ENCODE measurements at regions not wholly inside any gene's neighbourhood (a gene's known extent, or its start where the extent isn't known, plus 50 kb on each side); places are given as distances from the start of the nearest gene placed in this dataset.

DNA sequence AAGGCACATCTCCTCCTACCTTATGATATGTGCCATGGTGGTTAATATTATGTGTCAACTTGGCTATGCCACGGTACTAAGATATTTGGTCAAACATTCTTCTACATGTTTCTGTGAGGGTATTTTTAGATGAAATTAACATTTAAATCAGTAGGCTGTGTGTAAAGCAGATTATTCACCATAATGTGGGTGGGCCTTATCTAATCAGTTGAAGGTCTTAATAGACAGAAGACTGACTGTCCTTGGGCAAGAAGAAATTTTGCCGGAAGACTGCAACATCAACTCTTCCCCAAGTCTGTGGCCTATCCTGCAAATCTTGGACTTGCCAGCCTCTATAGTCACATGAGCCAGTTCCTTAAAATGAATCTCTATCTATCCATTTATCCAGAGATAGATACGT is 380.1 kb upstream of the DDI1 start:
- no peak overlapping the region for H3K9ac ChIP-seq (ENCODE audit: low read depth in 1 of 2, low read length in 2 of 2)
- H3K36me3 ChIP-seq (ENCODE audit: control insufficient read depth in 2 of 2, insufficient read depth in 2 of 2, low read length in 2 of 2) = no peaks in the 10 kb centered on the region
- no peak overlapping the region for H3K4me3 ChIP-seq (ENCODE audit: low read length in 2 of 2)
- peaks cover 0 to 2% of the 10 kb centered on the region in 2 donors for H3K9me3 ChIP-seq (ENCODE audit: control insufficient read depth in 2 of 2, low read length in 2 of 2)
- no peaks in the 10 kb centered on the region for H3K27me3 ChIP-seq (ENCODE audit: control insufficient read depth in 2 of 2, insufficient read depth in 2 of 2, low read length in 2 of 2)
- H3K4me1 ChIP-seq (ENCODE audit: control insufficient read depth in 2 of 2, insufficient read depth in 2 of 2, low read length in 2 of 2) = no peaks in the 10 kb centered on the region
- H3K27ac ChIP-seq (ENCODE audit: low read depth in 2 of 2, low read length in 2 of 2) = no peak overlapping the region

GRCh38 chr11:103659206-103659618 is 377.2 kb upstream of the DDI1 start:
- H3K27ac ChIP-seq (ENCODE audit: low read depth in 2 of 2, low read length in 2 of 2) = no peak overlapping the region
- no peaks in the 10 kb centered on the region for H3K27me3 ChIP-seq (ENCODE audit: control insufficient read depth in 2 of 2, insufficient read depth in 2 of 2, low read length in 2 of 2)
- no peak overlapping the region for H3K9ac ChIP-seq (ENCODE audit: low read depth in 1 of 2, low read length in 2 of 2)
- no peaks in the 10 kb centered on the region for H3K9me3 ChIP-seq (ENCODE audit: control insufficient read depth in 2 of 2, low read length in 2 of 2)
- H3K4me3 ChIP-seq (ENCODE audit: low read length in 2 of 2) = no peak overlapping the region
- no peaks in the 10 kb centered on the region for H3K4me1 ChIP-seq (ENCODE audit: control insufficient read depth in 2 of 2, insufficient read depth in 2 of 2, low read length in 2 of 2)
- H3K36me3 ChIP-seq (ENCODE audit: control insufficient read depth in 2 of 2, insufficient read depth in 2 of 2, low read length in 2 of 2) = no peaks in the 10 kb centered on the region

GRCh38 chr11:103659743-103660142 is 376.7 kb upstream of the DDI1 start:
- Histone ChIP-seq H3K9ac (ENCODE audit: low read depth in 1 of 2, low read length in 2 of 2) (no peak overlapping the region), H3K36me3 (ENCODE audit: control insufficient read depth in 2 of 2, insufficient read depth in 2 of 2, low read length in 2 of 2) (no peaks in the 10 kb centered on the region), H3K27ac (ENCODE audit: low read depth in 2 of 2, low read length in 2 of 2) (no peak overlapping the region), H3K4me1 (ENCODE audit: control insufficient read depth in 2 of 2, insufficient read depth in 2 of 2, low read length in 2 of 2) (no peaks in the 10 kb centered on the region), H3K27me3 (ENCODE audit: control insufficient read depth in 2 of 2, insufficient read depth in 2 of 2, low read length in 2 of 2) (no peaks in the 10 kb centered on the region), H3K4me3 (ENCODE audit: low read length in 2 of 2) (no peak overlapping the region), H3K9me3 (ENCODE audit: control insufficient read depth in 2 of 2, low read length in 2 of 2) (no peaks in the 10 kb centered on the region)

GRCh38 chr11:103661185-103661584 is 375.3 kb upstream of the DDI1 start:
- Histone ChIP-seq H3K27me3 (ENCODE audit: control insufficient read depth in 2 of 2, insufficient read depth in 2 of 2, low read length in 2 of 2) (no peaks in the 10 kb centered on the region), H3K9ac (ENCODE audit: low read depth in 1 of 2, low read length in 2 of 2) (no peak overlapping the region), H3K4me1 (ENCODE audit: control insufficient read depth in 2 of 2, insufficient read depth in 2 of 2, low read length in 2 of 2) (no peaks in the 10 kb centered on the region), H3K36me3 (ENCODE audit: control insufficient read depth in 2 of 2, insufficient read depth in 2 of 2, low read length in 2 of 2) (no peaks in the 10 kb centered on the region), H3K9me3 (ENCODE audit: control insufficient read depth in 2 of 2, low read length in 2 of 2) (no peaks in the 10 kb centered on the region), H3K4me3 (ENCODE audit: low read length in 2 of 2) (no peak overlapping the region), H3K27ac (ENCODE audit: low read depth in 2 of 2, low read length in 2 of 2) (no peak overlapping the region)

DNA sequence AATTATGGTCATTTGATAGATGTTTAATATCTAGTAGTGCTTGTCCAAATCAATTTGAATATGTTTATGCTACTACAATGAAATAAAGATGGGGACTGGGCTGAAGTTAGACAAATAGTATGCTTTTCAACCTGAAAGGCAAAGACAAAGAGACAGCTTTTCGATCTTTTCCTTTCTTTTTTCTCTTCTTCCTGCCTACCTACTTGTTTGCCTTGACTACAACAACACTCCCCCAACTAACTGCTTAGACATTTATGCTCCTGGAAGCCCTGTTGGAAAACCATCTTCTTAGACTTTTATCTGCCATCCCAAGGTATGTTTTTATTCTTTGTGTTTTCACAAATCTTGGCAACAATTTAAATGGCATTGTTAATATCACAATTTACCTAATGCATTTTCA is 374.4 kb upstream of the DDI1 start:
- no peak overlapping the region for H3K9ac ChIP-seq (ENCODE audit: low read depth in 1 of 2, low read length in 2 of 2)
- H3K27ac ChIP-seq (ENCODE audit: low read depth in 2 of 2, low read length in 2 of 2) = no peak overlapping the region
- H3K36me3 ChIP-seq (ENCODE audit: control insufficient read depth in 2 of 2, insufficient read depth in 2 of 2, low read length in 2 of 2) = no peaks in the 10 kb centered on the region
- H3K4me3 ChIP-seq (ENCODE audit: low read length in 2 of 2) = no peak overlapping the region
- H3K4me1 ChIP-seq (ENCODE audit: control insufficient read depth in 2 of 2, insufficient read depth in 2 of 2, low read length in 2 of 2) = no peaks in the 10 kb centered on the region
- H3K9me3 ChIP-seq (ENCODE audit: control insufficient read depth in 2 of 2, low read length in 2 of 2) = no peaks in the 10 kb centered on the region
- H3K27me3 ChIP-seq (ENCODE audit: control insufficient read depth in 2 of 2, insufficient read depth in 2 of 2, low read length in 2 of 2) = no peaks in the 10 kb centered on the region

DNA sequence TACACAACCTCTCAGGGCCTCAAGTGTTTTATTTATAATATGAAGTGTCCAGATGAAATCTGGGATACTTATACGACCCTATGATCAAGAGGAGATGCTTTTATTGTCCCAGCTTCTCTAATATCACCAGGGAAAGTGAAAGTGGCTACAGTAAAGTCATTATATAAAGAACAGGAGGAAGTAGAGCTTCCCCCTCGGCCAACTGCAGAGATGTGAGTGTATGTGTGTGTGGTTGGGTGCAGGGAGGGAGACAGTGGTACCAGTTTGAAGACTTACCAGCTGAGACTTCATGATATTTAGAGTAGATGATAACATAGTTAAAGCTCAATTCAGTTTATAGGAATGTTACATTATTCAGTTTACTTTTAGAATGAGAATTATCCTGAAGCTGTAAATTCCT is 373.6 kb upstream of the DDI1 start:
- H3K9ac ChIP-seq (ENCODE audit: low read depth in 1 of 2, low read length in 2 of 2) = no peak overlapping the region
- no peaks in the 10 kb centered on the region for H3K27me3 ChIP-seq (ENCODE audit: control insufficient read depth in 2 of 2, insufficient read depth in 2 of 2, low read length in 2 of 2)
- no peak overlapping the region for H3K4me3 ChIP-seq (ENCODE audit: low read length in 2 of 2)
- H3K9me3 ChIP-seq (ENCODE audit: control insufficient read depth in 2 of 2, low read length in 2 of 2) = no peaks in the 10 kb centered on the region
- H3K27ac ChIP-seq (ENCODE audit: low read depth in 2 of 2, low read length in 2 of 2) = no peak overlapping the region
- H3K4me1 ChIP-seq (ENCODE audit: control insufficient read depth in 2 of 2, insufficient read depth in 2 of 2, low read length in 2 of 2) = no peaks in the 10 kb centered on the region
- H3K36me3 ChIP-seq (ENCODE audit: control insufficient read depth in 2 of 2, insufficient read depth in 2 of 2, low read length in 2 of 2) = no peaks in the 10 kb centered on the region

DNA sequence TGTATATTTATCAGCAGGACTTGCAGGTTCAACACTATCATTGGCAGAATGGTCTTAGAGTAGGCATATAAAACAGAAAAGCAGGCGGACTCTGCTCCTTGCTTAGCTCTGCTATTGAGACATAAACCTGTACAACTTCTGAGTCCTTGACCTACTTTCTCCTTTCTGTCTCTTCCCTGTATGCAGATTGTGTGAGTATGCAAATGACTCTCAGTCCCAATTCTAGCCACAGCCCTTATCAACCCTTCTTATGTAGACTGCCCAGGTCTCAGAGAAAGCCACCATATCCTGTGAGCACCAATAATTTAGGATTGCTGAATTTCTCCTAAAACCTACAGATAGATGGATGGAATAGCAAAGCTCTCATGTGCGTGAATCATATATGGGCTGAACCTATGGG is 367.6 kb upstream of the DDI1 start:
- Histone ChIP-seq H3K9me3 (ENCODE audit: control insufficient read depth in 2 of 2, low read length in 2 of 2) (no peaks in the 10 kb centered on the region), H3K9ac (ENCODE audit: low read depth in 1 of 2, low read length in 2 of 2) (no peak overlapping the region), H3K4me1 (ENCODE audit: control insufficient read depth in 2 of 2, insufficient read depth in 2 of 2, low read length in 2 of 2) (no peaks in the 10 kb centered on the region), H3K36me3 (ENCODE audit: control insufficient read depth in 2 of 2, insufficient read depth in 2 of 2, low read length in 2 of 2) (no peaks in the 10 kb centered on the region), H3K4me3 (ENCODE audit: low read length in 2 of 2) (no peak overlapping the region), H3K27ac (ENCODE audit: low read depth in 2 of 2, low read length in 2 of 2) (no peak overlapping the region), H3K27me3 (ENCODE audit: control insufficient read depth in 2 of 2, insufficient read depth in 2 of 2, low read length in 2 of 2) (no peaks in the 10 kb centered on the region)

- no peaks in the 10 kb centered on the region for H3K4me1 ChIP-seq (ENCODE audit: control insufficient read depth in 2 of 2, insufficient read depth in 2 of 2, low read length in 2 of 2)
These were observed 365.2 kb upstream of the DDI1 start for GRCh38 chr11:103671143-103671651.

DNA sequence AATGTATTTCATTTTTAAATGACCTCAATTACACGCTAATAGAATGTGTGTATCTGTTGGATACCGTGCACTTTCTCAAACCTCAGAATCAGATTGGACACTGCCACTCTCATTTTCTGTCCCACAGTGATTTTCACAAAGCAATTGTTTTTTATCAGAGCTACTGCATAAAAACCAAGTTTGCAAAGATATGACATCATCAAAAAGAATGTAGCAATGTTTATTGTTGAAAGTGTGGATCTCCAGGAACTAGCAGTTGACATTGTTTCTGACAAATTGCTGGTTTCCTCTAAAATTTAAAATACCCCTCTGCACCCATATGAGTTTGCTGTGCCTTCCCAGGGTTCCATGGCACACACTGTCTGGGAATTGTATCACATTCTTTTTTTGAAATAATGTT is 362.7 kb upstream of the DDI1 start:
- Histone ChIP-seq H3K27ac (ENCODE audit: low read depth in 2 of 2, low read length in 2 of 2) (no peak overlapping the region), H3K4me3 (ENCODE audit: low read length in 2 of 2) (no peak overlapping the region), H3K36me3 (ENCODE audit: control insufficient read depth in 2 of 2, insufficient read depth in 2 of 2, low read length in 2 of 2) (no peaks in the 10 kb centered on the region), H3K27me3 (ENCODE audit: control insufficient read depth in 2 of 2, insufficient read depth in 2 of 2, low read length in 2 of 2) (no peaks in the 10 kb centered on the region), H3K9ac (ENCODE audit: low read depth in 1 of 2, low read length in 2 of 2) (no peak overlapping the region), H3K4me1 (ENCODE audit: control insufficient read depth in 2 of 2, insufficient read depth in 2 of 2, low read length in 2 of 2) (no peaks in the 10 kb centered on the region), H3K9me3 (ENCODE audit: control insufficient read depth in 2 of 2, low read length in 2 of 2) (no peaks in the 10 kb centered on the region)

More at GRCh38 chr11:103671143-103671651, 365.2 kb upstream of the DDI1 start:
- Histone ChIP-seq H3K36me3 (ENCODE audit: control insufficient read depth in 2 of 2, insufficient read depth in 2 of 2, low read length in 2 of 2) (no peaks in the 10 kb centered on the region), H3K9ac (ENCODE audit: low read depth in 1 of 2, low read length in 2 of 2) (no peak overlapping the region), H3K27me3 (ENCODE audit: control insufficient read depth in 2 of 2, insufficient read depth in 2 of 2, low read length in 2 of 2) (no peaks in the 10 kb centered on the region), H3K4me3 (ENCODE audit: low read length in 2 of 2) (no peak overlapping the region), H3K27ac (ENCODE audit: low read depth in 2 of 2, low read length in 2 of 2) (no peak overlapping the region), H3K9me3 (ENCODE audit: control insufficient read depth in 2 of 2, low read length in 2 of 2) (no peaks in the 10 kb centered on the region)

DNA sequence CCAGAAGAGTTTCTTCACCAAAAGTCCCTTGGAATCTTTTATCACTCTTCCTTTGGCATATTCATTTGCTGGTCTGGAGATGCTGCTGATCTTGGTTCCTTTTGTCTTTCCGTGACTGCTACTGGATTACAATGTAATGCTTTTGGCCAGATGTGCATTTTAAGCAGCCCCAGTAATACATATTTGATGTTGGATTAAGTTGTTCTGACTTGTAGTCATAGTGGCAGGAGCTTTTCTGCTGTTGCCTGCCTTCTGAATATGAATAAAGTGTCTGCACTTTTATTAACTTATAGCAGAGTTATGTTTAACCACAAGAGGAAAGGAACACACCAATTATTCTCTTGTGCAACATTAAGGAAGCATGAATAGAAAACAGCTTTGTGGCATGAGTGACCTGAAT is 360.0 kb upstream of the DDI1 start:
- H3K27me3 ChIP-seq (ENCODE audit: control insufficient read depth in 2 of 2, insufficient read depth in 2 of 2, low read length in 2 of 2) = no peaks in the 10 kb centered on the region
- no peak overlapping the region for H3K4me3 ChIP-seq (ENCODE audit: low read length in 2 of 2)
- H3K9ac ChIP-seq (ENCODE audit: low read depth in 1 of 2, low read length in 2 of 2) = no peak overlapping the region
- H3K36me3 ChIP-seq (ENCODE audit: control insufficient read depth in 2 of 2, insufficient read depth in 2 of 2, low read length in 2 of 2) = no peaks in the 10 kb centered on the region
- H3K9me3 ChIP-seq (ENCODE audit: control insufficient read depth in 2 of 2, low read length in 2 of 2) = no peaks in the 10 kb centered on the region
- no peaks in the 10 kb centered on the region for H3K4me1 ChIP-seq (ENCODE audit: control insufficient read depth in 2 of 2, insufficient read depth in 2 of 2, low read length in 2 of 2)
- H3K27ac ChIP-seq (ENCODE audit: low read depth in 2 of 2, low read length in 2 of 2) = no peak overlapping the region

GRCh38 chr11:103680826-103681225 is 355.6 kb upstream of the DDI1 start:
- H3K9ac ChIP-seq (ENCODE audit: low read depth in 1 of 2, low read length in 2 of 2) = no peak overlapping the region
- H3K4me3 ChIP-seq (ENCODE audit: low read length in 2 of 2) = no peak overlapping the region
- peaks cover 0 to 3% of the 10 kb centered on the region in 2 donors for H3K4me1 ChIP-seq (ENCODE audit: control insufficient read depth in 2 of 2, insufficient read depth in 2 of 2, low read length in 2 of 2)
- no peaks in the 10 kb centered on the region for H3K36me3 ChIP-seq (ENCODE audit: control insufficient read depth in 2 of 2, insufficient read depth in 2 of 2, low read length in 2 of 2)
- H3K27me3 ChIP-seq (ENCODE audit: control insufficient read depth in 2 of 2, insufficient read depth in 2 of 2, low read length in 2 of 2) = no peaks in the 10 kb centered on the region
- H3K9me3 ChIP-seq (ENCODE audit: control insufficient read depth in 2 of 2, low read length in 2 of 2) = no peaks in the 10 kb centered on the region
- H3K27ac ChIP-seq (ENCODE audit: low read depth in 2 of 2, low read length in 2 of 2) = no peak overlapping the region
